Tibial nerve (tissue), 3 donors: ENCODE measurements at regions not wholly inside any gene's neighbourhood (a gene's known extent, or its start where the extent isn't known, plus 50 kb on each side); places are given as distances from the start of the nearest gene placed in this dataset.

Source experiments
- CTCF ChIP-seq, 5 experiments: fragments of 200-600 bp in 3 of 5; fragments of 450-650 bp in 2 of 5; sonication (generic) in 3 of 5; IDR thresholded peaks; one replicate each; pipeline ENCODE4 v1.5.1; 2016 to 2019; ENCODE audit warnings: antibody characterized with exemption in 5 of 5, mild to moderate bottlenecking in 3 of 5, moderate library complexity in 2 of 5
- POLR2A ChIP-seq, 2 donors: fragments of 450-650 bp; IDR thresholded peaks; one replicate each; pipeline ENCODE4 v1.6.1; 2017; ENCODE audit warnings: antibody characterized with exemption in 2 of 2, mild to moderate bottlenecking in 2 of 2, moderate library complexity in 2 of 2

DNA sequence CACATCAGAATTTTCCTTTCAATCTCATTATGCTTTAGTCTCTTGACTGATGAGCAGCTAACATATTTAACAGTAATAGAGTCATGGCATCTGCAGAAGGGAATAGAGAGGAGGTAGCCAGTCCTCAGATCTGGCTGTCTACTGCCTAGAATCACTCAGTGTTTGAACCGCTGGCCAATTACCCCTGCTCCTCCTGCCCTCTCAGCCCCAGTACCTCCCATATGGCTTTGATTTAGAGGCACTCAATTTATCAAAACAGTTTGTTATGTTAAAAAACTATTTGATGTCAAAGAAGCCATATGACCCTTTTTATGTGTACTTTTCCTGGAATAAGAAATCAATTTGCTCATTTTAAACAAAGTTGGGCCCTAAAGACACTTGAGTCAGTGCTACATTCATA is 355.2 kb downstream of the CMPK2 start:
- no peak for TF ChIP-seq CTCF (IDR thresholded peaks at IDR 0.05)
- no peak for TF ChIP-seq POLR2A (IDR thresholded peaks at IDR 0.05)
